ENCODE measurements at regions not wholly inside any gene's neighbourhood (a gene's known extent, or its start where the extent isn't known, plus 50 kb on each side); places are given as distances from the start of the nearest gene placed in this dataset.

DNA sequence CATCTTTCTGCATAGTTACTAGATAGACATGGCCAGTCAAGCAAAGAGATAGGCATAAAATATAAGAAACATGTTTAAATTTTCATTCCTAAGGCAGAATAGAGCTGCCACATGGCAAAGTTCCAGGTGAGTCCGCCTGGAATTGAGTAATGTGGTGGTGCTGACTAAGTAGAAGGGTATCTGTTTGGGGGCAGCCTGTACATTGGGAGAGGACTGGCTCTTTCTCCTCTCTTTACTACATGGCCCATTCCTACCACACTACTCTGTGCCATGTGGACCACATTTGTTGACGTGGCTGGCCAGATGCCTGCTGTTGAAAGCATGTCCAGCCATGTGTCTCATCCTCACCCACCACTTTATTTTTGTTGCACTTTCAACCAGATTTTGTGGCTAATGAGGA is 354.0 kb downstream of the ETNK1 start:
- no peak for TF ChIP-seq EZH2 (IDR thresholded peaks at IDR 0.05; ENCODE audit: low read depth, unreplicated experiment)
- TF ChIP-seq, protein P1, sequence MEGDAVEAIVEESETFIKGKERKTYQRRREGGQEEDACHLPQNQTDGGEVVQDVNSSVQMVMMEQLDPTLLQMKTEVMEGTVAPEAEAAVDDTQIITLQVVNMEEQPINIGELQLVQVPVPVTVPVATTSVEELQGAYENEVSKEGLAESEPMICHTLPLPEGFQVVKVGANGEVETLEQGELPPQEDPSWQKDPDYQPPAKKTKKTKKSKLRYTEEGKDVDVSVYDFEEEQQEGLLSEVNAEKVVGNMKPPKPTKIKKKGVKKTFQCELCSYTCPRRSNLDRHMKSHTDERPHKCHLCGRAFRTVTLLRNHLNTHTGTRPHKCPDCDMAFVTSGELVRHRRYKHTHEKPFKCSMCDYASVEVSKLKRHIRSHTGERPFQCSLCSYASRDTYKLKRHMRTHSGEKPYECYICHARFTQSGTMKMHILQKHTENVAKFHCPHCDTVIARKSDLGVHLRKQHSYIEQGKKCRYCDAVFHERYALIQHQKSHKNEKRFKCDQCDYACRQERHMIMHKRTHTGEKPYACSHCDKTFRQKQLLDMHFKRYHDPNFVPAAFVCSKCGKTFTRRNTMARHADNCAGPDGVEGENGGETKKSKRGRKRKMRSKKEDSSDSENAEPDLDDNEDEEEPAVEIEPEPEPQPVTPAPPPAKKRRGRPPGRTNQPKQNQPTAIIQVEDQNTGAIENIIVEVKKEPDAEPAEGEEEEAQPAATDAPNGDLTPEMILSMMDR (conservative IDR thresholded peaks at IDR 0.05; ENCODE audit: low read depth in 2 of 2), result no peak

All from GM23338 (cell line).